AG04449 (cell line): ENCODE measurements at regions not wholly inside any gene's neighbourhood (a gene's known extent, or its start where the extent isn't known, plus 50 kb on each side); places are given as distances from the start of the nearest gene placed in this dataset.

Experiments
- CTCF ChIA-PET: fragments of 350-600 bp; formaldehyde crosslinking; extraction: SDS; loops from one replicate; lab custom pipeline; 2021; ENCODE audit warnings: antibody characterized with exemption; lab: Yijun Ruan, JAX
- POLR2A ChIA-PET: fragments of 400-600, 350-600 bp; formaldehyde crosslinking; extraction: SDS; loops from one replicate; lab custom pipeline; 2020; ENCODE audit warnings: antibody characterized with exemption, inconsistent platforms; lab: Yijun Ruan, JAX
- DNase-seq: peaks from one replicate; pipeline ENCODE4 v3.0.0-alpha.2; 2010; ENCODE audit warnings: low read depth, low spot score
- H3K4me3 ChIP-seq: 2 replicates; pipeline ENCODE4 v1.5.1; 2011; ENCODE audit warnings: low read depth, mild to moderate bottlenecking, control low read depth, low read length
- CTCF ChIP-seq: IDR thresholded peaks from one replicate; pipeline ENCODE4 v1.5.1; 2011; ENCODE audit warnings: mild to moderate bottlenecking, moderate library complexity, low read length, control low read depth, inconsistent platforms; ENCODE audit not compliant: insufficient read depth; ENCODE audit errors: missing control alignments

- no peak for TF ChIP-seq CTCF
- H3K4me3 ChIP-seq = no peak overlapping the region
- no peak for DNase-seq
- CTCF ChIA-PET = interaction anchor here (0.8 to 3.1 kb wide), 10 partner anchors 8 to 334 kb away, joined by 3 to 15 read pairs (median 4); no protein-coding TSS in a partner anchor
- POLR2A ChIA-PET = interaction anchor here (0.8 kb wide), 1 partner anchor 15 kb away, joined by 3 read pairs; no protein-coding TSS in a partner anchor
These were observed 53.2 kb upstream of the AMPD3 start for GRCh38 chr11:10401696-10402392.
